ENCODE measurements at regions not wholly inside any gene's neighbourhood (a gene's known extent, or its start where the extent isn't known, plus 50 kb on each side); places are given as distances from the start of the nearest gene placed in this dataset.
A peak's percentile ranks its signal among the peaks of the same experiment; 100 is the strongest.

GRCh38 chr4:34037280-34037679 is 2207.0 kb downstream of the ARAP2 start:
- DNase-seq, result no peak

GRCh38 chr4:34039766-34040165 is 2204.5 kb downstream of the ARAP2 start:
- DNase-seq, result no peak

- DNase-seq, result no peak
Measured at GRCh38 chr4:34043131-34043530, 2201.2 kb downstream of the ARAP2 start.

GRCh38 chr4:34046580-34046979 is 2197.7 kb downstream of the ARAP2 start:
- DNase-seq, result peak; percentile 41

GRCh38 chr4:34047363-34047762 is 2197.0 kb downstream of the ARAP2 start:
- DNase-seq, result no peak

GRCh38 chr4:34066126-34066525 is 2178.2 kb downstream of the ARAP2 start:
- DNase-seq, result no peak

- no peak for DNase-seq
Measured at GRCh38 chr4:34091451-34091850, 2152.9 kb downstream of the ARAP2 start.

- DNase-seq, result no peak
Measured at GRCh38 chr4:34094114-34094513, 2150.2 kb downstream of the ARAP2 start.

- no peak for DNase-seq
Measured at GRCh38 chr4:34105311-34105710, 2139.0 kb downstream of the ARAP2 start.

- no peak for DNase-seq
Measured at GRCh38 chr4:34108391-34108790, 2135.9 kb downstream of the ARAP2 start.

GRCh38 chr4:34112573-34112972 is 2131.7 kb downstream of the ARAP2 start:
- DNase-seq, result no peak

GRCh38 chr4:34138385-34138784 is 2105.9 kb downstream of the ARAP2 start:
- no peak for DNase-seq

GRCh38 chr4:34139346-34139745 is 2105.0 kb downstream of the ARAP2 start:
- no peak for DNase-seq

- DNase-seq, result no peak
Measured at GRCh38 chr4:34148322-34148908, 2095.9 kb downstream of the ARAP2 start.

- DNase-seq, result no peak
Measured at GRCh38 chr4:34157547-34157946, 2086.8 kb downstream of the ARAP2 start.

GRCh38 chr4:34158878-34159277 is 2085.4 kb downstream of the ARAP2 start:
- DNase-seq, result no peak

- DNase-seq, result peak; percentile 3
Measured at GRCh38 chr4:34170946-34171345, 2073.4 kb downstream of the ARAP2 start.

GRCh38 chr4:34176609-34177008 is 2067.7 kb downstream of the ARAP2 start:
- DNase-seq, result no peak

GRCh38 chr4:34178476-34178875 is 2065.8 kb downstream of the ARAP2 start:
- DNase-seq, result no peak

- DNase-seq, result peak; percentile 46
Measured at GRCh38 chr4:34181311-34181841, 2062.9 kb downstream of the ARAP2 start.

- DNase-seq, result peak; percentile 1
Measured at GRCh38 chr4:34181891-34182290, 2062.4 kb downstream of the ARAP2 start.

- DNase-seq, result no peak
Measured at GRCh38 chr4:34182306-34182705, 2062.0 kb downstream of the ARAP2 start.

GRCh38 chr4:34183926-34184325 is 2060.4 kb downstream of the ARAP2 start:
- DNase-seq, result no peak

GRCh38 chr4:34187056-34187455 is 2057.3 kb downstream of the ARAP2 start:
- no peak for DNase-seq

GRCh38 chr4:34191443-34191842 is 2052.9 kb downstream of the ARAP2 start:
- DNase-seq, result no peak
